WERI-Rb-1 (cell line): ENCODE measurements at regions not wholly inside any gene's neighbourhood (a gene's known extent, or its start where the extent isn't known, plus 50 kb on each side); places are given as distances from the start of the nearest gene placed in this dataset.

Experiments
- DNase-seq: peaks from one replicate; pipeline ENCODE4 v3.0.0-alpha.2; 2020
- H3K27ac ChIP-seq: fragments of 250-450 bp; sonication (Bioruptor Pico); 2 replicates; pipeline ENCODE4 v1.5.1; 2020; ENCODE audit warnings: mild to moderate bottlenecking, moderate library complexity
- H3K27me3 ChIP-seq: fragments of 250-450 bp; sonication (Bioruptor Pico); 2 replicates; pipeline ENCODE4 v1.5.1; 2021; ENCODE audit warnings: mild to moderate bottlenecking, low read depth, moderate library complexity; ENCODE audit not compliant: insufficient read depth, severe bottlenecking
- H3K36me3 ChIP-seq: fragments of 250-450 bp; sonication (Bioruptor Pico); 2 replicates; pipeline ENCODE4 v1.5.1; 2020; ENCODE audit warnings: mild to moderate bottlenecking, moderate library complexity
- H3K4me3 ChIP-seq: 2 replicates; pipeline ENCODE4 v1.5.1; 2011; ENCODE audit warnings: low read depth, mild to moderate bottlenecking, control low read depth, low read length
- H3K9me3 ChIP-seq: fragments of 250-450 bp; sonication (Bioruptor Pico); 2 replicates; pipeline ENCODE4 v1.5.1; 2021; ENCODE audit warnings: mild to moderate bottlenecking, moderate library complexity; ENCODE audit not compliant: severe bottlenecking
- TF ChIP-seq, protein P1 (sequence below): IDR thresholded peaks from 2 replicates; pipeline ENCODE4 v1.5.1; 2011; ENCODE audit warnings: low read depth, mild to moderate bottlenecking, control low read depth, inconsistent platforms, low read length

DNA sequence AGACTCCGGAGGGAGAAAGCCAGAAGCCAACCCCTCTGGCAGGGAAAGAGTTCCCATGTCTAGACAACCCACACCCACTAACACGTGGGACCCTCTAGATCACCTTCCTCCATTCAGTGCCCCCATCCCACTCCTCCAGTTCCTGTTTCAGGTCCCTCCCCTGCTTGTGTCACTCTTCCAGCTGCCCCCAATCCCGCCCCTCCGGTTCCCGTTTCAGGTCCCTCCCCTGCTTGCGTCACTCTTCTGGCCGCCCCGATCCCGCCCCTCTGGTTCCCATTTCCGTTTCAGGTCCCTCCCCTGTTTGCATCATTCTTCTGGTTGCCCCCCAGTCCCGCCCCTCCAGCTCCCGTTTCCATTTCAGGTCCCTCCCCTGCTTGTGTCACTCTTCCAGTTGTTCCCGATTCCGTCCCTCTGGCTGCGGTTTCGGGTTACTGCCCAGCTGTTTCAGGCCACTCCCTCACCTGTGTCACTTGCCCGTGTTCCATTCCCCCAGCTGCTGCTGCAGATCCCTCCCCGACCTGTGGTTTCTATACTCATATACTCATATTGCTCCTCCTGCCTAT, 64.8 kb upstream of the RANBP6 start:
- TF ChIP-seq, protein P1, sequence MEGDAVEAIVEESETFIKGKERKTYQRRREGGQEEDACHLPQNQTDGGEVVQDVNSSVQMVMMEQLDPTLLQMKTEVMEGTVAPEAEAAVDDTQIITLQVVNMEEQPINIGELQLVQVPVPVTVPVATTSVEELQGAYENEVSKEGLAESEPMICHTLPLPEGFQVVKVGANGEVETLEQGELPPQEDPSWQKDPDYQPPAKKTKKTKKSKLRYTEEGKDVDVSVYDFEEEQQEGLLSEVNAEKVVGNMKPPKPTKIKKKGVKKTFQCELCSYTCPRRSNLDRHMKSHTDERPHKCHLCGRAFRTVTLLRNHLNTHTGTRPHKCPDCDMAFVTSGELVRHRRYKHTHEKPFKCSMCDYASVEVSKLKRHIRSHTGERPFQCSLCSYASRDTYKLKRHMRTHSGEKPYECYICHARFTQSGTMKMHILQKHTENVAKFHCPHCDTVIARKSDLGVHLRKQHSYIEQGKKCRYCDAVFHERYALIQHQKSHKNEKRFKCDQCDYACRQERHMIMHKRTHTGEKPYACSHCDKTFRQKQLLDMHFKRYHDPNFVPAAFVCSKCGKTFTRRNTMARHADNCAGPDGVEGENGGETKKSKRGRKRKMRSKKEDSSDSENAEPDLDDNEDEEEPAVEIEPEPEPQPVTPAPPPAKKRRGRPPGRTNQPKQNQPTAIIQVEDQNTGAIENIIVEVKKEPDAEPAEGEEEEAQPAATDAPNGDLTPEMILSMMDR = no peak
- no peak overlapping the region for H3K4me3 ChIP-seq
- no peaks in the 10 kb centered on the region for H3K9me3 ChIP-seq
- DNase-seq = no peak
- no peak overlapping the region for H3K27ac ChIP-seq
- no peaks in the 10 kb centered on the region for H3K36me3 ChIP-seq
- H3K27me3 ChIP-seq = no peaks in the 10 kb centered on the region

DNA sequence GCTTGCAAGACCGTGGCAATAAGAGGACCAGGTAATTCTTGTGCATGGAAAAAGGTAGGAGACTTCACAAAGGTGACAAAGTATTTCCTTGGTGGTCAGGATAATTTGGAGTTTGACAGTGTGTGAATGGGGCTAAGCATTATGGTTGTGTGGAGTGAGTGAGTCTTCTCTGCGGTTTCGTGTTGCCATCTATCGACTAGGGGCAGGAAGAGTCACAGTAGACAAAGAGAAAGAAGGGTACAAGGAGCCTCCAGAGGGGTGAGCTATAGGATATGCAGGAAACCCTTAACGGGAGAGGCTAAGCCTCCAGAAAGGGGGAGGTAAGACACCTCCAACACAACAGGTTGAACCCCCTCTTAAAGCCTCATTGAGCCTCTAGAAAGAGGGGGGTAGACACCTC, 64.0 kb upstream of the RANBP6 start:
- no peak overlapping the region for H3K4me3 ChIP-seq
- DNase-seq = no peak
- no peaks in the 10 kb centered on the region for H3K27me3 ChIP-seq
- TF ChIP-seq, protein P1 = no peak
- no peaks in the 10 kb centered on the region for H3K9me3 ChIP-seq
- H3K27ac ChIP-seq = no peak overlapping the region
- H3K36me3 ChIP-seq = no peaks in the 10 kb centered on the region

DNA sequence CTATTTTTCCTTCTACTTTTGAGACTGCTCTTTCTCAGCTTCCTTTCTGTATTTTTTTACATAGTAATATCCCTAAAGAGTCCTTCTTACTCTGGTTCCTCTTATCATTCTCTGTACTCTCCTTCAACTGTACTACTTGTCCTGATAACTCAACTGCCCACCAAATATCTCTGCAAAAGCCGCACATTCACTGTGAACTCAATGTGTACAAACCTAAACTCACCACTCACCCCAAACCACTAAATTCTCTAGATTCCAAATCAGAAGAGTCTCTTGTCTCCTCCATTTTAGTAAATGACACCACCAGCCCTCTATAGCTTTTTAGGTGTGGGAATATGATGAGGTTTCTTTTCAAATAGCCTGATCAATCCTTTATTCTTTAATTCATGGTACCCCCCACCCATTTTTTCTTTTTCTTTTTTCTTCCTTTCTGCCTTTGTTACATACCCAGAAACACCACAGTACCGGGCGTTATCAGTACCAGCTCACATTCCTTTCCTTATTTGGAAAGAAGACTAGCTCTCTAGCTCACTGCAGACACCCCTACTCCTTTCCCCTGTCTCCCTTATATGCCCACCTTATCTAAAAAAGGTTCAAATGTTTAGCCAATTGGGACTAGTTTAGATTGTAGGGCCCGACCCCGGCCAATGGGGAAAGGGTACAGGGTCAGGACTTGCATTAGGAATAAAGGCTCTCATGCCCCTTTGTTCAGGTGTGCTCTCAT, 63.1 kb upstream of the RANBP6 start:
- Histone ChIP-seq H3K9me3 (no peaks in the 10 kb centered on the region), H3K27ac (no peak overlapping the region), H3K36me3 (no peaks in the 10 kb centered on the region), H3K27me3 (no peaks in the 10 kb centered on the region), H3K4me3 (no peak overlapping the region)
- no peak for DNase-seq
- TF ChIP-seq, protein P1 = no peak

DNA sequence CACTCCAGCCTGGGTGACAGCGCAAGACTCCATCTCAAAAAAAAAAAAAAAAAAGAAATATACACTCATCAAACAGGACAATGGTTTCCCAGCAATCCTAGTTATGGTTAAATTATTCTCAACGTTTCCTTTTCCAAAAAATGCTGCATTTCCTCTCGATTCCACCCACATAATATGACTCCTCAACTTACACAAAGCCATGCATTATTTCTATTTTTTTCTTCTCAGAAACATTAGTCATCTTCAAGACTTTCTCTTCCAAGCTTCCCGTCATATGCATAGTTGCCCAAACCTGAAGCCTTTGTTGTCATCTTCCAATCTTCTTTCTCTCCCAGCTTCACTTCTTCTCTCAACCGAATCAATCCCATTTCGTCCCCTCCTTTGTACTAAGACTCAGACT, 61.4 kb upstream of the RANBP6 start:
- DNase-seq = no peak
- TF ChIP-seq, protein P1 = no peak
- Histone ChIP-seq H3K4me3 (no peak overlapping the region), H3K27ac (no peak overlapping the region), H3K36me3 (no peaks in the 10 kb centered on the region), H3K9me3 (no peaks in the 10 kb centered on the region), H3K27me3 (no peaks in the 10 kb centered on the region)

DNA sequence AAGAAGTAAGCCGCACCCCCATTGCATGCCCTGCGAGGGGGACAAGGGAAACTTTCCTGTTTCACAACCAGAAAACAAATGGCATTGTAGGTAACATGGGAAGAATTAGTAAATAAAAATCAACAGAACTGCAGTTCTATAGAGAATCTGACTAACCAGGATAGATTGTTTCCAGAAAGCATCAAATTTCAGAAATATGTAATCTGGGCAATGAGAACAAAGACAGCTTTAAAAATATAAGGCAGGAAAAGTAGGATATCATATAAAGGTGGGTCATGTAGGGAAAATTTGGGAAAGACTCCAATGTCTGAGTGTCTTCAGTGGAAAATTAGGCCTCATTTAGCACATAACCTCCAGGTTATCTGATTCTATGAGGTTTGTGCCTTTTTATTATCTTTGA, 58.3 kb upstream of the RANBP6 start:
- H3K9me3 ChIP-seq = no peaks in the 10 kb centered on the region
- no peak overlapping the region for H3K27ac ChIP-seq
- DNase-seq = no peak
- H3K4me3 ChIP-seq = no peak overlapping the region
- no peaks in the 10 kb centered on the region for H3K36me3 ChIP-seq
- TF ChIP-seq, protein P1 = no peak
- no peaks in the 10 kb centered on the region for H3K27me3 ChIP-seq

DNA sequence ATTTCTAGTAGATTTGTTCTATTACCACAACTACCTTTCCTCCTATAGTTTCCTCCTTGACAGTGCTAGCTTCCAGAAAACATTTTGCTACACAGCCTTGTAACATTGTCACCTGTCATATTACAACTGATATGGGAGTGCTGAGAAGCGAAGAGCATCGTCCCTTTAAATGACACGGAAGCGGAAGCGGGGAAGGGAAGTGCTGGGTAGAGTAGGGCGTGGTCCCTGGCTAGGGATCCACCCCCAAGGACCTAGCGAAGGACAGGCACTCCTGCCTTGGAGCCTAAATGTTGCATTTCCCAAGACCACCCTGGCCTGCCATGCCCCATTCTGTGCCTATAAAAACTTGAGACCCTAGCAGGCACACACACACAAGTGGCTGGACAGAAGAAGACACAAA, 57.4 kb upstream of the RANBP6 start:
- no peaks in the 10 kb centered on the region for H3K9me3 ChIP-seq
- H3K36me3 ChIP-seq = no peaks in the 10 kb centered on the region
- H3K27me3 ChIP-seq = no peaks in the 10 kb centered on the region
- no peak for DNase-seq
- no peak overlapping the region for H3K4me3 ChIP-seq
- H3K27ac ChIP-seq = no peak overlapping the region
- TF ChIP-seq, protein P1 = no peak
